ENCODE measurements at regions not wholly inside any gene's neighbourhood (a gene's known extent, or its start where the extent isn't known, plus 50 kb on each side); places are given as distances from the start of the nearest gene placed in this dataset.

DNA sequence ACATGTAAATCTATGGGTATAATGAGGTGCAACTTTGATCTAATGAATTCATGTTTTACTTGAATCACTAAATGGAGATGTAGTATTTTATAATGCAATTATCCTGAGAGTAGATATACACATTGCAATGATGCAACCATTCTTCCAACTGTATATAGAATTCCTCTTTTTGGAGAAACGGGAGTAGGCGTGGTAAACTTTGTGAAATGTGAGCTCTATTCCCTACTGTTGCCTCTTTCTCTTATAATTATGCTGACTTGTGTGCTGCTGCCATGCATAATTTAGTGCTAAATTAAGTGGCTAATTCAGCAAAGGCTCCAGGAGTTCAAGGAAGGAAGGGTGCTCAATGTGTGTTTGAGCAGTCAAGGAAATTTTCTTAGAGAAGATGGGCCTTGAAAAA lies 116.6 kb upstream of the SLC35B3 start:
- no peak overlapping the region for H3K4me3 ChIP-seq
- TF ChIP-seq, protein P1, sequence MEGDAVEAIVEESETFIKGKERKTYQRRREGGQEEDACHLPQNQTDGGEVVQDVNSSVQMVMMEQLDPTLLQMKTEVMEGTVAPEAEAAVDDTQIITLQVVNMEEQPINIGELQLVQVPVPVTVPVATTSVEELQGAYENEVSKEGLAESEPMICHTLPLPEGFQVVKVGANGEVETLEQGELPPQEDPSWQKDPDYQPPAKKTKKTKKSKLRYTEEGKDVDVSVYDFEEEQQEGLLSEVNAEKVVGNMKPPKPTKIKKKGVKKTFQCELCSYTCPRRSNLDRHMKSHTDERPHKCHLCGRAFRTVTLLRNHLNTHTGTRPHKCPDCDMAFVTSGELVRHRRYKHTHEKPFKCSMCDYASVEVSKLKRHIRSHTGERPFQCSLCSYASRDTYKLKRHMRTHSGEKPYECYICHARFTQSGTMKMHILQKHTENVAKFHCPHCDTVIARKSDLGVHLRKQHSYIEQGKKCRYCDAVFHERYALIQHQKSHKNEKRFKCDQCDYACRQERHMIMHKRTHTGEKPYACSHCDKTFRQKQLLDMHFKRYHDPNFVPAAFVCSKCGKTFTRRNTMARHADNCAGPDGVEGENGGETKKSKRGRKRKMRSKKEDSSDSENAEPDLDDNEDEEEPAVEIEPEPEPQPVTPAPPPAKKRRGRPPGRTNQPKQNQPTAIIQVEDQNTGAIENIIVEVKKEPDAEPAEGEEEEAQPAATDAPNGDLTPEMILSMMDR (IDR thresholded peaks at IDR 0.05) = no peak
- no peak overlapping the region for H3K27ac ChIP-seq
- H3K4me1 ChIP-seq = no peaks in the 10 kb centered on the region
- intact Hi-C loops (cut with DNase I) = no loop called here
- H3K9me3 ChIP-seq = no peaks in the 10 kb centered on the region
- no peak for DNase-seq
- H3K27me3 ChIP-seq = no peaks in the 10 kb centered on the region
- H3K36me3 ChIP-seq = no peaks in the 10 kb centered on the region
- ATAC-seq = no peak

DNA sequence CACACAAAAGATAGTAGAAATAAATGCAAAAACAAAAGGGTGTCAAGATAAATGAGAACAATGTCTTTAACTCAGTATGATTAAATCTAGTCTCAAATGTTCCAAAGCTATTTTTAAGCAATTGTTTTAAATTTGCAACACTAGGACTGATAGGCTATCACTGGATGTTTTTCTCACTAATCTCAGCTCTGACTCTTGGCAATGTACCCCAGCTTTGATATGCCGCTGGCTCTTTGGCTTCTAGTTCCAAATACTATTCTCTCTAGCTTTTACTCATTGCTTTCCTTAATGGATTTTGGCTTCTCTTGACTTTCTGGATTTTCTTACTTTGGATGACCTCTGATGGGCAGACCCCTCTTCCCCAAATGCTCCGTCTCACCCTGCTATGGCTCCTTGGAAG lies 116.0 kb upstream of the SLC35B3 start:
- Histone ChIP-seq H3K36me3 (no peaks in the 10 kb centered on the region), H3K4me3 (no peak overlapping the region), H3K27ac (no peak overlapping the region), H3K27me3 (no peaks in the 10 kb centered on the region), H3K9me3 (no peaks in the 10 kb centered on the region), H3K4me1 (no peaks in the 10 kb centered on the region)
- TF ChIP-seq, protein P1 (IDR thresholded peaks at IDR 0.05) = no peak
- intact Hi-C loops (cut with DNase I) = no loop called here
- ATAC-seq = no peak
- no peak for DNase-seq

DNA sequence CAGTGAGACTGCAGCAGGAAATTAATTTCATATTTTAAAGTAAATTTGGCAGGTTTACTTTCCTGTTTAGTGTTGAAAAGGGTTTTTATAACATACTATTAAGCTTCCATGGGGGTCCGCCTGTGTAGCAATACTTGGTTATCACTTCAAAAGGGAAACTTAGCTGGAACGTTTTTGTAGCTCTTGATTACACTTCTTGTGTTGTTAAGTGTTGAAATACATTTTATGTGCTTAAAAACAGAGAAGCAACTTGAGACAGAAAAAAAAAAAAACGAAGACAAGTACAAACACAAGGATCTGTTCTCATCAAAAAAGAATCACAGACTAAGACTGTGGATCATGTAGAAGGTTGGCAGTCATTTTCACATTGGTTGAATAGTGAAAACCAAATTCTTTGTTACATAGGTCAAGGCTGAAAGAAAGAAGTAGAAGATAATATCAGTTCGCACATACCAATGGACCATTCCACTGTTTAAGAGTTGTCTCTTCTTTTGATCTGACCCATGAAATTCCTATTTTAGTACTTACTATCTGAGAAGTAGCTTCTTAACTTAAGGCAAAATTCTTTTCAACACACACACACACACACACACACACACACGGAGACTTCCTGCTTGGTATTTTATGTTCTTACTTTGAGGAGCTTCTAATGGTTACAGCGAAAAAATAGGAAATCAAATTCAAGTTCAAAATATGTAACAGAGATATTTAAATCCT lies 113.9 kb upstream of the SLC35B3 start:
- H3K4me1 ChIP-seq = no peaks in the 10 kb centered on the region
- H3K4me3 ChIP-seq = no peak overlapping the region
- intact Hi-C loops (cut with DNase I) = no loop called here
- no peaks in the 10 kb centered on the region for H3K27me3 ChIP-seq
- H3K36me3 ChIP-seq = no peaks in the 10 kb centered on the region
- DNase-seq (no peak), ATAC-seq (no peak)
- H3K9me3 ChIP-seq = no peaks in the 10 kb centered on the region
- TF ChIP-seq, protein P1 (IDR thresholded peaks at IDR 0.05) = no peak
- H3K27ac ChIP-seq = no peak overlapping the region

- H3K36me3 ChIP-seq = no peaks in the 10 kb centered on the region
- H3K9me3 ChIP-seq = no peaks in the 10 kb centered on the region
- no peaks in the 10 kb centered on the region for H3K4me1 ChIP-seq
- H3K4me3 ChIP-seq = no peak overlapping the region
- ATAC-seq (no peak), DNase-seq (no peak)
- TF ChIP-seq, protein P1 (IDR thresholded peaks at IDR 0.05) = no peak
- H3K27ac ChIP-seq = no peak overlapping the region
- H3K27me3 ChIP-seq = no peaks in the 10 kb centered on the region
- intact Hi-C loops (cut with DNase I) = no loop called here
Observed at GRCh38 chr6:8546496-8546895, 111.2 kb upstream of the SLC35B3 start.

- intact Hi-C loops (cut with DNase I) = no loop called here
- H3K27me3 ChIP-seq = no peaks in the 10 kb centered on the region
- H3K27ac ChIP-seq = no peak overlapping the region
- no peak for ATAC-seq
- DNase-seq = no peak
- H3K4me3 ChIP-seq = no peak overlapping the region
- H3K4me1 ChIP-seq = no peaks in the 10 kb centered on the region
- H3K36me3 ChIP-seq = no peaks in the 10 kb centered on the region
- TF ChIP-seq, protein P1 (IDR thresholded peaks at IDR 0.05) = no peak
- H3K9me3 ChIP-seq = no peaks in the 10 kb centered on the region
Observed at GRCh38 chr6:8545336-8545735, 110.0 kb upstream of the SLC35B3 start.

GRCh38 chr6:8543714-8544113 lies 108.4 kb upstream of the SLC35B3 start:
- no peak overlapping the region for H3K4me3 ChIP-seq
- no peaks in the 10 kb centered on the region for H3K4me1 ChIP-seq
- intact Hi-C loops (cut with DNase I) = no loop called here
- H3K36me3 ChIP-seq = no peaks in the 10 kb centered on the region
- TF ChIP-seq, protein P1 (IDR thresholded peaks at IDR 0.05) = no peak
- no peak for ATAC-seq
- no peaks in the 10 kb centered on the region for H3K27me3 ChIP-seq
- no peaks in the 10 kb centered on the region for H3K9me3 ChIP-seq
- DNase-seq = no peak
- no peak overlapping the region for H3K27ac ChIP-seq

Measured in upper lobe of right lung (tissue), 1 donor.